ENCODE measurements at regions not wholly inside any gene's neighbourhood (a gene's known extent, or its start where the extent isn't known, plus 50 kb on each side); places are given as distances from the start of the nearest gene placed in this dataset.
A peak's percentile ranks its signal among the peaks of the same experiment; 100 is the strongest.

- H3T11ph ChIP-seq (ENCODE audit: low read length): no peak overlapping the region
- H3K14ac ChIP-seq (ENCODE audit: insufficient read depth, low read length): no peak overlapping the region
- no peak overlapping the region for H4K5ac ChIP-seq (ENCODE audit: insufficient read length, low read depth, low read length)
- no peak overlapping the region for H2BK15ac ChIP-seq (ENCODE audit: low read depth, low read length)
- no peak overlapping the region for H4K91ac ChIP-seq (ENCODE audit: insufficient read length, low read depth, low read length)
- no peaks in the 10 kb centered on the region for H3K79me2 ChIP-seq (ENCODE audit: insufficient read depth, low read length)
- H3K9ac ChIP-seq (ENCODE audit: extremely low read depth, insufficient read length, low read length): no peak overlapping the region
- H4K20me1 ChIP-seq (ENCODE audit: control insufficient read depth, insufficient read depth, insufficient read length): no peaks in the 10 kb centered on the region
- no peaks in the 10 kb centered on the region for H3K9me3 ChIP-seq (ENCODE audit: control insufficient read depth, low read depth, low read length)
- no peaks in the 10 kb centered on the region for H3K36me3 Mint-ChIP-seq (ENCODE audit: insufficient read depth in 1 of 3, low read depth in 3 of 3)
- no peak overlapping the region for H4K8ac ChIP-seq (replicated peaks; ENCODE audit: insufficient read length, low read depth, low read length)
- H3K4me1 ChIP-seq (ENCODE audit: insufficient read depth, low read length): no peaks in the 10 kb centered on the region
- H3K4me3 Mint-ChIP-seq: no peak overlapping the region
- H3K4me1 Mint-ChIP-seq: peaks cover 8 to 10% of the 10 kb centered on the region in 2 experiments
- no peaks in the 10 kb centered on the region for H3K9me3 Mint-ChIP-seq
- H3K4me2 ChIP-seq (ENCODE audit: insufficient read depth, insufficient read length, low read length): no peak overlapping the region
- no peak for DNase-seq
- H3K23ac ChIP-seq (ENCODE audit: insufficient read length, low read depth, low read length): no peak overlapping the region
- H2BK12ac ChIP-seq (ENCODE audit: insufficient read length, low read depth, low read length): no peak overlapping the region
- H3K79me1 ChIP-seq (ENCODE audit: insufficient read depth, low read depth, low read length, poor library complexity, severe bottlenecking): no peaks in the 10 kb centered on the region
- no peaks in the 10 kb centered on the region; the same call in 1 of the 2 replicates for H3K27me3 Mint-ChIP-seq (ENCODE audit: low read depth)
- H3K56ac ChIP-seq (ENCODE audit: insufficient read length, low read depth, low read length): no peak overlapping the region
- H3K27ac Mint-ChIP-seq: peak overlapping the region in 2 of 3 experiments; percentile 5 to 17; a peak in 3 of 7 replicates
- whole genome bisulfite sequencing (ENCODE audit: extremely low coverage, insufficient read length, low lambda C conversion rate): no CpG with 5 or more reads among the region's 17 CpGs
- no peaks in the 10 kb centered on the region for H3K27me3 ChIP-seq (ENCODE audit: insufficient read depth, low read length)
- H2BK20ac ChIP-seq (ENCODE audit: low read depth, low read length, poor library complexity, severe bottlenecking): no peak overlapping the region
- no peaks in the 10 kb centered on the region for H3K23me2 ChIP-seq (ENCODE audit: insufficient read length, low read depth, low read length, poor library complexity, severe bottlenecking)
- H3K27ac ChIP-seq (ENCODE audit: insufficient read length, low read depth, low read length): no peak overlapping the region
- H2BK5ac ChIP-seq (ENCODE audit: insufficient read length, low read length): no peak overlapping the region
- no peak for TF ChIP-seq CTCF (conservative IDR thresholded peaks at IDR 0.05)
- H2AFZ ChIP-seq (ENCODE audit: low read length): no peak overlapping the region
- H2BK120ac ChIP-seq (ENCODE audit: low read depth, low read length, poor library complexity, severe bottlenecking): no peak overlapping the region
- H3K4ac ChIP-seq (ENCODE audit: low read depth, low read length): no peak overlapping the region
- H3K18ac ChIP-seq (ENCODE audit: insufficient read length, low read depth, low read length): no peak overlapping the region
- H2AK5ac ChIP-seq (ENCODE audit: insufficient read length, low read length): no peak overlapping the region
Measured at GRCh38 chr4:144509088-144510015, 136.6 kb upstream of the HHIP start.
